PC-9 (cell line): ENCODE measurements at regions not wholly inside any gene's neighbourhood (a gene's known extent, or its start where the extent isn't known, plus 50 kb on each side); places are given as distances from the start of the nearest gene placed in this dataset.

Experiments used
- BruUV-seq: library from RNA; stranded (reverse); fragments of 400-500 nt; replicated peaks from 2 replicates; lab custom pipeline; 2021; lab: Mats Ljungman, UMichigan
- CTCF ChIA-PET: fragments of 300-600 bp; sonication (Branson Sonifier 250); formaldehyde crosslinking; loops from one replicate; lab custom pipeline; 2022; ENCODE audit warnings: antibody characterized with exemption; lab: Charles Lee
- POLR2A ChIA-PET: fragments of 300-600 bp; sonication (Branson Sonifier 250); formaldehyde crosslinking; loops from one replicate; lab custom pipeline; 2022; ENCODE audit warnings: antibody characterized with exemption; ENCODE audit not compliant: unreplicated experiment; lab: Charles Lee
- DNase-seq, 2 experiments: peaks; one replicate each; pipeline versions ENCODE4 v3.0.0 to v3.0.0-alpha.2; 2015 to 2022; ENCODE audit warnings: mixed read lengths in 1 of 2
- H2AFZ ChIP-seq: fragments of 200-600 bp; sonication (generic); 2 replicates; pipeline ENCODE4 v1.8.1; 2017; ENCODE audit warnings: antibody characterized with exemption
- H3F3A ChIP-seq: fragments of 200-600 bp; sonication (generic); 2 replicates; pipeline ENCODE4 v1.8.1; 2017; ENCODE audit warnings: antibody characterized with exemption, mild to moderate bottlenecking, low read depth; ENCODE audit not compliant: insufficient read depth
- H3K27ac ChIP-seq: fragments of 200-600 bp; sonication (generic); 2 replicates; pipeline ENCODE4 v1.6.1; 2016; ENCODE audit warnings: mixed run types
- H3K27me3 ChIP-seq: fragments of 200-600 bp; sonication (generic); 2 replicates; pipeline ENCODE4 v1.6.1; 2016; ENCODE audit warnings: low read depth, mixed run types; ENCODE audit not compliant: insufficient read depth
- H3K36me3 ChIP-seq: fragments of 200-600 bp; sonication (generic); 2 replicates; pipeline ENCODE4 v1.6.1; 2016; ENCODE audit warnings: low read depth, mixed run types
- H3K4me1 ChIP-seq: fragments of 200-600 bp; sonication (generic); replicated peaks from 2 replicates; pipeline ENCODE4 v1.6.1; 2016; ENCODE audit warnings: mixed run types; ENCODE audit not compliant: insufficient read depth
- H3K4me2 ChIP-seq: fragments of 200-600 bp; sonication (generic); 2 replicates; pipeline ENCODE4 v1.6.1; 2017; ENCODE audit warnings: mixed run types
- H3K4me3 ChIP-seq: fragments of 200-600 bp; sonication (generic); 2 replicates; pipeline ENCODE4 v1.6.1; 2016; ENCODE audit warnings: mixed run types
- H3K79me2 ChIP-seq: fragments of 200-600 bp; sonication (generic); 2 replicates; pipeline ENCODE4 v1.6.1; 2017; ENCODE audit warnings: low read depth, mixed run types
- H3K9me2 ChIP-seq: fragments of 200-600 bp; sonication (generic); 2 replicates; pipeline ENCODE4 v1.8.1; 2017; ENCODE audit warnings: mild to moderate bottlenecking; ENCODE audit not compliant: insufficient read depth
- H3K9me3 ChIP-seq: fragments of 200-600 bp; sonication (generic); 2 replicates; pipeline ENCODE4 v1.8.1; 2016; ENCODE audit warnings: low read depth; ENCODE audit not compliant: insufficient read depth
- H4K20me1 ChIP-seq: fragments of 200-600 bp; sonication (generic); 2 replicates; pipeline ENCODE4 v1.8.1; 2017; ENCODE audit not compliant: insufficient read depth
- EZH2 ChIP-seq: fragments of 200-600 bp; sonication (generic); IDR thresholded peaks from 2 replicates; pipeline ENCODE4 v1.8.0; 2017; ENCODE audit warnings: antibody characterized with exemption, low read depth
- intact Hi-C: fragments of 100-400 bp; cut with micrococcal nuclease; formaldehyde crosslinking; loops from one replicate; pipeline ENCODE4 v1.10.0; 2022; ENCODE audit not compliant: unreplicated experiment
- TF ChIP-seq, protein P1 (sequence below): fragments of 200-600 bp; sonication (generic); conservative IDR thresholded peaks from 2 replicates; pipeline ENCODE4 v1.6.1; 2017; ENCODE audit warnings: mixed run types, antibody characterized with exemption, mild to moderate bottlenecking, moderate library complexity

DNA sequence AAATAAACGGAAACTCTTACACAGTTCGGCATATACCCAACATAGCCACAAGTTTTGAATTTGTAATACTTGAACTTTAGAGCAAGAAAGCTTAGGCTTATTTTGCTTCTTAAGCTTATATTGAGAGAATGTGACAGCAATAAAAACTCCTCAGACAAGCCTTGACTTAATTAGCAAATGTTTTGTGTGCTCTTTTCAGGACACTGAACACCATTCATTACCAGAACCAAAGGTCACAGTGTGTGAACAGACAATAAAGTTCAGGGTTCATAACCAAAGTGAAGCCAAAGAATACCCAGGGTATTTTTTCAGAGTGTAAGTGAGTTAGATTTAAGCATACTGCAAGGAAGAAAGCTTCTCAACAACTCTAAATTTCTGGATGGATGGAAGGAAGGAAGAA lies 605.8 kb downstream of the METTL4 start:
- ChIA-PET CTCF (no interaction called here), POLR2A (no interaction called here)
- Histone ChIP-seq H4K20me1 (no peaks in the 10 kb centered on the region), H2AFZ (no peak overlapping the region), H3K27me3 (no peaks in the 10 kb centered on the region), H3F3A (no peaks in the 10 kb centered on the region), H3K36me3 (no peaks in the 10 kb centered on the region), H3K27ac (no peak overlapping the region), H3K9me3 (no peaks in the 10 kb centered on the region), H3K4me3 (no peak overlapping the region), H3K9me2 (no peaks in the 10 kb centered on the region), H3K4me1 (no peaks in the 10 kb centered on the region), H3K79me2 (no peaks in the 10 kb centered on the region), H3K4me2 (no peak overlapping the region)
- no peak for TF ChIP-seq EZH2
- TF ChIP-seq, protein P1, sequence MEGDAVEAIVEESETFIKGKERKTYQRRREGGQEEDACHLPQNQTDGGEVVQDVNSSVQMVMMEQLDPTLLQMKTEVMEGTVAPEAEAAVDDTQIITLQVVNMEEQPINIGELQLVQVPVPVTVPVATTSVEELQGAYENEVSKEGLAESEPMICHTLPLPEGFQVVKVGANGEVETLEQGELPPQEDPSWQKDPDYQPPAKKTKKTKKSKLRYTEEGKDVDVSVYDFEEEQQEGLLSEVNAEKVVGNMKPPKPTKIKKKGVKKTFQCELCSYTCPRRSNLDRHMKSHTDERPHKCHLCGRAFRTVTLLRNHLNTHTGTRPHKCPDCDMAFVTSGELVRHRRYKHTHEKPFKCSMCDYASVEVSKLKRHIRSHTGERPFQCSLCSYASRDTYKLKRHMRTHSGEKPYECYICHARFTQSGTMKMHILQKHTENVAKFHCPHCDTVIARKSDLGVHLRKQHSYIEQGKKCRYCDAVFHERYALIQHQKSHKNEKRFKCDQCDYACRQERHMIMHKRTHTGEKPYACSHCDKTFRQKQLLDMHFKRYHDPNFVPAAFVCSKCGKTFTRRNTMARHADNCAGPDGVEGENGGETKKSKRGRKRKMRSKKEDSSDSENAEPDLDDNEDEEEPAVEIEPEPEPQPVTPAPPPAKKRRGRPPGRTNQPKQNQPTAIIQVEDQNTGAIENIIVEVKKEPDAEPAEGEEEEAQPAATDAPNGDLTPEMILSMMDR = no peak
- no TSS peak for BruUV-seq
- intact Hi-C loops = no loop called here
- DNase-seq = no peak

DNA sequence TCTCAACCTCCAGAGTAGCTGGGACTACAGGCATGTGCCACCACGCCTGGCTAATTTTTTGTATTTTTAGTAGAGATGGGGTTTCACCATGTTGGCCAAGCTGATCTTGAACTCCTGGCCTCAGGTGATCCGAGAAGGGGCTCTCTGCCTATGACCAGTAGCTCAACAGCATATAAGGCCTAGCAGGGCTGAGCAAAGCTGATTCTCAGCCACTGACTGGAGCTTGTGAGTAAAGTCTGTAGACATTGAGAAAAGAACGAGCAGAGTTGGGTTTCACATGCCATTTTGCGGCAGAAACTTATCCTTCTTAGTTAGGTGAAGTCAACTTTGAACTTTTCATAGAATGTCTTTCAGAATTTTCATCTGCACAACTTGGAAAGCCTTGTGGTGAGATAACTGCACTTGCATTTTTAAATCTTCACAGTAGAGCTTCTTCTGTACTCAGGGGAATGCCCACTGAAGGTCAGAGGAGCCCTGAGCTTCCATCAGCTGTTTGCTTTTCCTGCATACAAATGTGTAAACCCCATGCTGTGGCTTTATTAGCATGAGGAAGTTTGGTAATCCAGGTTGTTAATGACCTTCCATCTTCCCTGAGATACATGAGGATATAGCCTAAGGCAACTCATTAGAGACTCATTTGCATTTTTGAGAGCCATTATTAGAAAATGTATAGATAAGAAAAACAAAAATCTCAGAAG lies 602.4 kb downstream of the METTL4 start:
- Histone ChIP-seq H3K4me3 (no peak overlapping the region), H3K79me2 (no peaks in the 10 kb centered on the region), H3K27me3 (no peaks in the 10 kb centered on the region), H3K4me2 (no peak overlapping the region), H3K27ac (no peak overlapping the region), H3K4me1 (no peaks in the 10 kb centered on the region), H3K36me3 (no peaks in the 10 kb centered on the region), H3F3A (no peaks in the 10 kb centered on the region), H2AFZ (no peak overlapping the region), H3K9me2 (no peaks in the 10 kb centered on the region), H4K20me1 (no peaks in the 10 kb centered on the region), H3K9me3 (no peaks in the 10 kb centered on the region)
- CTCF ChIA-PET = no interaction called here
- intact Hi-C loops = no loop called here
- no peak for DNase-seq
- no TSS peak for BruUV-seq
- POLR2A ChIA-PET = interaction anchor here (0.6 kb wide), 1 partner anchor 234 kb away, joined by 6 read pairs; no protein-coding TSS in a partner anchor
- TF ChIP-seq EZH2 = no peak
- TF ChIP-seq, protein P1 = no peak

DNA sequence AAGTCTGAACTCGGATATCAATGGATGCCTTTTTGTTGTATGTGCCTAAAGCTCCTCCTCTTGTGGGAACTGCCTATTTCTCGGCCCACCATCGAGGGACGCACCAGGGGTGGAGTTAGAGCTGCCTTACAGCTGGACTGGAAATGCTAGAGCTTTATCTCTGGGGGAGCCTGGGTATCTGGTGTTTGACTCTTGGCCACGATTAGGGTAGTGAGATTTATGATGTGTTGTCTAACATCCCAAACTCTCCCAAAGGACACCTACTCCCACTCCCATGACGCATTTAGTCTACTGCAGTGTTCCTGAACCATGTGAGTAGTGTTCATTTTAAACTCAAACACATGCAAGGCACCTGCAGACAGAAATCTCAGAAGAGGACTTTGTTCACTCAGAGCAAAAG lies 594.8 kb downstream of the METTL4 start:
- Histone ChIP-seq H3K4me1 (no peaks in the 10 kb centered on the region), H4K20me1 (no peaks in the 10 kb centered on the region), H3K4me3 (no peak overlapping the region), H3K9me3 (peaks cover 4% of the 10 kb centered on the region; the same call in 1 of the 2 replicates), H3K79me2 (no peaks in the 10 kb centered on the region), H3K4me2 (no peak overlapping the region), H3F3A (no peaks in the 10 kb centered on the region), H3K27ac (no peak overlapping the region), H2AFZ (no peak overlapping the region), H3K27me3 (no peaks in the 10 kb centered on the region), H3K36me3 (no peaks in the 10 kb centered on the region), H3K9me2 (no peaks in the 10 kb centered on the region)
- no TSS peak for BruUV-seq
- CTCF ChIA-PET = no interaction called here
- TF ChIP-seq, protein P1 = no peak
- no peak for TF ChIP-seq EZH2
- no peak for DNase-seq
- intact Hi-C loops = no loop called here
- POLR2A ChIA-PET = no interaction called here
